Fibroblast of gingiva (primary cell): ENCODE measurements at regions not wholly inside any gene's neighbourhood (a gene's known extent, or its start where the extent isn't known, plus 50 kb on each side); places are given as distances from the start of the nearest gene placed in this dataset.
"Not testable (repeated sequence)": the region's sequence is repeated elsewhere in the genome, so short reads cannot be mapped to it uniquely, and the experiment has no call there.

Source experiments
- DNase-seq: peaks from one replicate; pipeline ENCODE4 v3.0.0-alpha.2; 2011; ENCODE audit warnings: low read depth

- DNase-seq = no peak
Observed at GRCh38 chr7:35971133-35971891, 170.5 kb downstream of the SEPTIN7 start.

GRCh38 chr7:35975851-35976454 is 175.1 kb downstream of the SEPTIN7 start:
- DNase-seq = peak; percentile 61

DNA sequence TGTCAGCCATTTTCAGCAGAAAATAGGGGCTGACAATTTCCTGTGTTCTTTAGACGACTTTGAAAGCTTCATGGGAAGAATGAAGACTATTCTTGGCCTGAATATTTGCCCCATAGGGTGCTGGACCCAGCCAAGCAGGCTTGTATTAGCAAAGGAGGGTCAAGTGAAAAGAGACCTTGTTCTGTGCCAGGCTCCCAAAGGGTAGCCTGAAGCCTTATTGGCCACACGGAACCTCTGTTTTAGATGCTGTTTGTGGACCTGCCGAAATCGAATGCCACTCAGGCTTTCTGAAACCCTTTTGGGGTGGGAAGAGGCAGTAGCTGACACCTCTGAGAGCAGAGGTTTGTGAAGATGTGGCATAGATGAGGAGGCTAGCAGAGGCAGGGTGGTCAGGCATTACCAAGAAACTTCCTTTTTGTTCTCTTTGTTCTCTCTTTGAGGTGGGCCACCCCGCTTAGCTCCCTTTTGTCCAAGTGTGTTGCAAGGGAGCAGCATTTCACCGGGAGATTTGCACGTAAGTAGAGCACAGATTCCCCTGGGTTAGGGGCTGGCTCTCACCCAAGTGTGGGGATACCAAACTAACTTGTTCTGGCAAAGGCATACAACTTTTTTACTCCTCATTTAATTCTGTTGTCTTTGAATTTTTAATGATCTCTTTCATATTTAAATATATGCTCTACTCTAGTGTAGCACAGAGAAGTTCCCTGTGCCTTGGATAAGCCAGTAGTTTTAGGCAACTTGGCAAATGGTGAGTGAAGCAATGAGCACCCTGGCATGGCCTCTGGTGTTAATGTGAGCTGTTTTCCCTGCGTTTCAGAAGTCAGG is 174.0 kb upstream of the EEPD1 start:
- DNase-seq = not testable (repeated sequence)

- DNase-seq = no peak
Observed at GRCh38 chr7:35982600-35982999, 170.5 kb upstream of the EEPD1 start.

DNA sequence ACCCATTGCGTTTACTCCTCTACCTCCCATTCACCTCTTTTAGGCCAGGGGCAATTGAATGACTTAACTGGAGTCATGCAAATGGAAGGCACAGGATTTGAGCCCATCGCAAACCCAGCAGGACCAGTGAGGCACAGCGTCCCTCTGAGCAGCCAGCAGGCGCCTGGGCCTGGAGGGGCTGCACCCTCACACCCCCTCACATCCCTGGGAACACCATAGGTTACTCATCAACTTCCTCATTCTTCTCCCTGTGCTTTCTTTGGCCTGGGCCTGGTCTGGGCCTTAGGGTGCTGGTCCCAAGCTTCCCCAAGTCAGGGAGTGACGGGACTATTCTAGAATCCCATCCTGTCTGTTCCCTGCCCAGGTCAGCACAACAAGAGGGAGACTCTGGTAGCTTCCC is 169.4 kb upstream of the EEPD1 start:
- no peak for DNase-seq

GRCh38 chr7:35985126-35985754 is 167.8 kb upstream of the EEPD1 start:
- DNase-seq = peak; percentile 65

DNA sequence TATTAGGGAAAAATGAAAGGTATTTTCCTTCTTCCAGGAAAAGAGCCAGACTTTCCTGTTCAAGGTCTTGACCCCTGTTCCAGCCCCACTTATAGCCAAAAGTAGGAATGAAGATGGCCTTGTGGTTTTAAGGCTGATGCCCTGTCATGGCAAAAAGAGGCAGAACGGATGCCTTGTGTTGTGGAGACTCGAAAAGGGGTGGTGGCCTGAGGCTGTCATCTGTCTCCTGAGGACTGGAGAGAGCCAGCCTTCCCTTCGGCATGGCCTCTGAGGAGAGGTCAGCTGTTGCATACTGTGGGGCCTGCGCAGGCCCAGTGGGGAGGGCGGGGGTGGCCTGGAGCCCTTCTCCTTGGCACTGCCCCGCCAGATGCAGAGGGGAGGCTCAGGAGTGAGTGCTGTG is 166.0 kb upstream of the EEPD1 start:
- no peak for DNase-seq

DNA sequence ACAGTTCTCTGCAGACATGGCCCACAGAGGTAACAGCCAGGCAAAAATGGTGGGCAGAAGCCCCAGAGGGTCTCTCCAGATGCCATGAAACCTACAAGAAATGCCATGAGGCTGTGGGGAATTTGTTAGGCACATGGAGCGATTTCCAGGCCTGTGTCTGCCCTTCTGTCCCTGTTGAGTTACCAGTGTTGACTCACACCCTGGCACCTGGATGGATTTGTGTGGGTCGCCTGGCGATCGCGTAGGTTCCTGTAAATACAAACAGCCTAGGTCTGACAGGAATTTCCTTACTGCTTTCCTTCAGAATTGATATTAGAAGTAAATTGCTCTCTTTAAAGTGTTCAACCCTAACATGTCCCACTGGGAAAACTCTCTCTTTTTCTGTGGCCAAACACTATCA is 164.9 kb upstream of the EEPD1 start:
- DNase-seq = no peak

DNA sequence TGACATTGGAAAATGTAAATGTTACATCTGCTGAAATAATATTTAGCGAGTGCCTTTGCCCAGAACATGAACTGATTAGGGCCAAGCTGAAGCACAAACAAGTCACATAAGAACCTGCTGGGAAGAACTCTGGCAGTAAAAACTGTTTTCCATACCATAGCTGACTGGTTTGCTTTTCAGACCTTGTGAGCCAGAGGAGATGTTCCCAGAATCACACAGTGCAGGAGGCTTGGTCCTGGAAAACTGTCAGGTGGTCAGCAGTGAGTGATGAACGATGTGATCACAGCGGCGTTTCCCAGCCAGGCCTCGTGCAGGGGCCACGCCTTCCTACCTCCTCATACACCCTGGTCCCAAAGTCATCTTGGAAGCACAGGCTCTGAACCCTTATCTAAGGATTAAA is 164.2 kb upstream of the EEPD1 start:
- DNase-seq = no peak

DNA sequence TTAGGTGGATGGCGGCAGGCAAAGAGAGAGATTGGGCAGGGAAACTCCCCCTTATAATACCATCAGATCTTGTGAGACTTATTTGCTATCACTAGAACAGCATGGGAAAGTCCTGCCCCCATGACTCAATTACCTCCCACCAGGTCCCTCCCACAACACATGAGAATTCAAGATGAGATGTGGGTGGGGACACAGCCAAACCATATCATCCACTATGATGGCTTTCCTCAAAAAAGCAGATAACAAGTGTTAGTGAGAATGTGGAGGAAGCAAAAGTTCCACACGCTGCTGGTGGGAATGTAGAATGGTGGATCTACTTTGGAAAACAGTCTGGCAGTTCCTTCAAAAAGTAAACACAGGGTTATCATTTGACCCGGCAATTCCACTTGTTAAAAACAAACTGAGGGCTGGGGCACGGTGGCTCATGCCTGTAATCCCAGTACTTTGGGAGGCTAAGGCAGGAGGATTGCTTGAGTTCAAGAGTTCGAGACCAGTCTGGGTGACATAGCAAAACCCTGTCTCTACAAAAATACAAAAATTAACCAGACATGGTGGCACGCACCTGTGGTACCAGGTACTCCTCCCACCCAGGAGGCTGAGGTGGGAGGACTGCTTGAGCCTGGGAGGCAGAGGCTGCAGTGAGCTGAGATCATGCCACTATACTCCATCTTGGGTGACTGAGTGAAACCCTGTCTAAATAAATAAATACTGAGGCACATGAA is 161.4 kb upstream of the EEPD1 start:
- DNase-seq = no peak

- DNase-seq = no peak
Observed at GRCh38 chr7:35992436-35992835, 160.6 kb upstream of the EEPD1 start.

GRCh38 chr7:35993113-35993512 is 159.9 kb upstream of the EEPD1 start:
- DNase-seq = no peak

- DNase-seq = peak; percentile 81
Observed at GRCh38 chr7:35993676-35994606, 159.1 kb upstream of the EEPD1 start.

DNA sequence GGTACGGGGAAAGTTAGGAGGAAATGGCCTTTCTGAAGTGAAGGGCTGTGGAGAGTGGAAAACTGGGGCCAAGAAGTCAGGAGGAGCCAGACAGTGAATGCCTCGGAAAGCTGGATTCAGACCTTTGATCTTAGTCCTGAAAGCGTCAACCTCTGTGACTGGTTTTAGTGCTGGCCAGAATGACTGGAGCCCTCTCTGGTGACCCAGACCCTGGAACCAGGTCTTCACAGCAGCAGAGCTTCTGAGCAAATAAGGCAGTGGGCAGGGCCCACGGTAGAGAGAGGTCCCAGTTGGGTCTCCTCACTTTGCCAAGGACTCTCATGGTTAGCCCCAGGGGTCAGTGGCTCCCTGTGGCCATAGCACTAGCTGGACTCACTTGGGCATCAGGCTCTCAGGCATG is 157.7 kb upstream of the EEPD1 start:
- no peak for DNase-seq

- no peak for DNase-seq
Observed at GRCh38 chr7:35998481-35998880, 154.6 kb upstream of the EEPD1 start.

DNA sequence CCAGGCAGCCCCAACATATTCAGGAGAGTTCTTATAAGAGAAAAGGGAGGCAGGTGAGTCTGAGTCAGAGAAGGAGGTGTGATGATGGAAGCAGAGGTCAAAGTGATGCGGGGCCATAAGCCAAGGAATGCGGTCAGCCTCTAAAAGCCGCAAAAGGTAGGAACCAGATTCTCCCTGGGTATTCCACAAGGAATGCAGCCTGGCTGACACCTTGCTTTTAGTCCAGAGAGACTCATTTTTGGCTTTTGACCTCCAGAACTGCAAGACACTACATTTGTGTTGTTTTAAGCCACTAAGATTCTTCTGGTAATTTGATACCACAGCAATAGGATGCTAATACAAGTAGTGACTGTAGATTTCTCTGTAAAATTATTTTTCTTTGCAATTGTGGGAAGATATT is 151.5 kb upstream of the EEPD1 start:
- no peak for DNase-seq

- DNase-seq = no peak
Observed at GRCh38 chr7:36002900-36003299, 150.2 kb upstream of the EEPD1 start.

DNA sequence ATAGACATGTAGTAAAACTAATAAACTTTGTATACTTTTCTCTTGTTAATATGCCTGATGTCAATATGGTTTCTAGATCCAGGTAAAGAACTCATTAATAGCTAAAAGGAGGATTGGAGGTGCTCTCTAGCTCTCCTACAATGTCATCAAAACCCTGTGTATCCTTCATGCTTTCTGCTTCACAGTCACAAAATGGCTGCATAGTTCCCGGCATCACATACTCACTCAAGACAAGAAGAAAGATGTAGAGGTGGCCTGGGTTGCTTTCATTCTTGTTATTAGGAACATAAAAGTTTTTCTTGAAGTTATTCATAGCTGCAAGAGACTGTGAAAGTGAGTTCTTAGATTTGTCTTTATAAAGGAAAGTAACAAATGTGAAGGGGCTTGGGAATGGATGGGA is 149.7 kb upstream of the EEPD1 start:
- DNase-seq = no peak

DNA sequence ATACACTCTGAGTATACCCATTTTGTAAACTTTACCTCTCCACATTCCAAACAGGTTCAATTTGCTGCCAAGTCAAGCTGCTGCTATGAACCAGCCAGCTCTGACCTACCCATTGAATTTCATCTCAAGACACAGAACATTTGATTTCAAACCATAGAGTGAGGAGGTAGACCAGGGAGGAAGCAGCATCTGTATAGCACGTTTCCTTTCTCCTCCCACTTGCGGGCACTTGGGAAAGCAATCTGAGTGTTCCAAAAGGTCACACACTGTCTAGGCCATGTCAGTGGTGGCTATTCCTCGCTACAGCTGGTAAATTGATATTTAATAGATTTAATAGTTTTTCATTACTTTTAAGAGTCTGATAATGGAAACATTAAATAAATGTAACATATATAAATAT is 147.8 kb upstream of the EEPD1 start:
- DNase-seq = no peak

- DNase-seq = no peak
Observed at GRCh38 chr7:36005876-36006275, 147.2 kb upstream of the EEPD1 start.
